Endothelial cell (in vitro differentiated cells): ENCODE measurements at regions not wholly inside any gene's neighbourhood (a gene's known extent, or its start where the extent isn't known, plus 50 kb on each side); places are given as distances from the start of the nearest gene placed in this dataset.

Source experiments
- DNase-seq: peaks from one replicate; pipeline ENCODE4 v3.0.0; 2021; ENCODE audit warnings: low spot score
- H3K27ac Mint-ChIP-seq: one replicate; pipeline ENCODE4 v1.8.0; 2021; ENCODE audit warnings: mixed read lengths, inconsistent platforms; ENCODE audit not compliant: unreplicated experiment
- H3K27me3 Mint-ChIP-seq: one replicate; pipeline ENCODE4 v1.8.0; 2021; ENCODE audit warnings: mild to moderate bottlenecking, moderate library complexity, mixed read lengths, inconsistent platforms; ENCODE audit not compliant: unreplicated experiment
- H3K36me3 Mint-ChIP-seq: one replicate; pipeline ENCODE4 v1.8.0; 2021; ENCODE audit warnings: mild to moderate bottlenecking, low read depth, mixed read lengths, inconsistent platforms; ENCODE audit not compliant: unreplicated experiment
- H3K4me1 Mint-ChIP-seq: one replicate; pipeline ENCODE4 v1.8.0; 2021; ENCODE audit warnings: mild to moderate bottlenecking, mixed read lengths, inconsistent platforms; ENCODE audit not compliant: unreplicated experiment
- H3K4me3 Mint-ChIP-seq: one replicate; pipeline ENCODE4 v1.8.0; 2021; ENCODE audit warnings: mild to moderate bottlenecking, mixed read lengths, inconsistent platforms; ENCODE audit not compliant: unreplicated experiment
- H3K9me3 Mint-ChIP-seq: one replicate; pipeline ENCODE4 v1.8.0; 2021; ENCODE audit warnings: mixed read lengths, inconsistent platforms; ENCODE audit not compliant: unreplicated experiment
- TF ChIP-seq, protein P1 (sequence below): fragments of 200-600 bp; sonication (generic); IDR thresholded peaks from one replicate; pipeline ENCODE4 v1.5.0; 2021; ENCODE audit warnings: antibody characterized with exemption; ENCODE audit not compliant: unreplicated experiment

DNA sequence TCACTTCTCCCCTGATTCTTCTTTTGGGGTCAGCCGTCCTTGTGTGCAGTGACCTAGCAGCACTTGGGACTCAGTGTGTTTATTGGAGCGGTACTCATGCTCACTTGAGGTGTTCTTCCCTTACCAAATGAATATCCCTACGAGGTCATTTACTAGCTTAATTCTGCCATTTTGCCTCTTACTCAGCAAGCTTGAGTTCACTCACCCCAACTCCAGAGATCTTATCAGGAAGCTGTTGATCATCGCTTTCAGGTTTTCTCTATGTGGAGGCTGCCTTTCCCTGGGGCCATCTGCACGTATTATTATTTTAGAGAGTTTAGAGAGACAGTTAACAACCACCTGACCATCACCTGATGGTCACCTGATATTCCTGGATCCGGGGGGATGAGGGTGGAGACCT, 1466.0 kb upstream of the GOT2 start:
- Mint-ChIP-seq H3K27me3 (no peaks in the 10 kb centered on the region), H3K27ac (no peak overlapping the region), H3K4me1 (no peaks in the 10 kb centered on the region), H3K9me3 (no peaks in the 10 kb centered on the region), H3K4me3 (no peak overlapping the region), H3K36me3 (no peaks in the 10 kb centered on the region)
- no peak for DNase-seq
- TF ChIP-seq, protein P1, sequence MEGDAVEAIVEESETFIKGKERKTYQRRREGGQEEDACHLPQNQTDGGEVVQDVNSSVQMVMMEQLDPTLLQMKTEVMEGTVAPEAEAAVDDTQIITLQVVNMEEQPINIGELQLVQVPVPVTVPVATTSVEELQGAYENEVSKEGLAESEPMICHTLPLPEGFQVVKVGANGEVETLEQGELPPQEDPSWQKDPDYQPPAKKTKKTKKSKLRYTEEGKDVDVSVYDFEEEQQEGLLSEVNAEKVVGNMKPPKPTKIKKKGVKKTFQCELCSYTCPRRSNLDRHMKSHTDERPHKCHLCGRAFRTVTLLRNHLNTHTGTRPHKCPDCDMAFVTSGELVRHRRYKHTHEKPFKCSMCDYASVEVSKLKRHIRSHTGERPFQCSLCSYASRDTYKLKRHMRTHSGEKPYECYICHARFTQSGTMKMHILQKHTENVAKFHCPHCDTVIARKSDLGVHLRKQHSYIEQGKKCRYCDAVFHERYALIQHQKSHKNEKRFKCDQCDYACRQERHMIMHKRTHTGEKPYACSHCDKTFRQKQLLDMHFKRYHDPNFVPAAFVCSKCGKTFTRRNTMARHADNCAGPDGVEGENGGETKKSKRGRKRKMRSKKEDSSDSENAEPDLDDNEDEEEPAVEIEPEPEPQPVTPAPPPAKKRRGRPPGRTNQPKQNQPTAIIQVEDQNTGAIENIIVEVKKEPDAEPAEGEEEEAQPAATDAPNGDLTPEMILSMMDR, result no peak

DNA sequence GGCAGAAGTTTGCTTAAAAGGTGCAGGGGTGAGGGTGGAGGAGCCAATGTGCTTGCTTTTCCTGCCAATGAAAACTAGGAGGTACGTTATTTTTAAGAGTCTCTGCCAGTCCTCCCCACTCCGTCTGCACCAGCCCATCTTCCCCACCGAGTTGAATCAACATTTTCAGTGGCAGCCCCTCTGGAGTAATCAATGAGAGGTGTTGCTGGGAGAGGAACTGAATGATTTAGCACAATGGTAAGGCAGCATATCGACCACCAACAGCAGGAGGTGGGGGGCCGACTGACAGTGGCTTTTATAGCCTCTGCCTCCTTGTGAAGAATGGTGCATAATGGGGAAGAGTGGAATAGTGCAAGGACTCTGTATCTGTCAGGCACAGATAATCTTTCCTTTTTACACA, 1465.0 kb upstream of the GOT2 start:
- Mint-ChIP-seq H3K27me3 (no peaks in the 10 kb centered on the region), H3K27ac (no peak overlapping the region), H3K4me1 (no peaks in the 10 kb centered on the region), H3K36me3 (no peaks in the 10 kb centered on the region), H3K4me3 (no peak overlapping the region), H3K9me3 (no peaks in the 10 kb centered on the region)
- TF ChIP-seq, protein P1, result no peak
- no peak for DNase-seq

DNA sequence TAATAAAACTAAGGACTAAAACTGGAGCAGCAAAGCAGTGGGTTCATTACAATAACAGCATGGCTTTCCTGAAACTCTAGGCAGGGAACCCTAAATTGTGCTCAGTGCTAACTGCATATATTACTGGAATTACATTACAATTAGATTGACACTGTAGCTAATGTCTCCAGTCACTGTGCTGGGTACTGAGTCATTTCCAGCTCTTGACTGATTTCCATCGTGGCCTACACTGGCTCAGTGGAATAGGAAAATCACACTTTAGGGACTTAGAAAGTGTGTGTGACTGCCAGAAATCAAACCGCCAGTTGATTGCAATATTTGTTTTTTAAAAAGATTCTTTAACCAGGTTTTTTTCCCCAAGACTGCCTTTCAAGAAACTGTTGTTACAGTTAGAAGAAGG, 1447.4 kb upstream of the GOT2 start:
- TF ChIP-seq, protein P1, result no peak
- no peak for DNase-seq
- Mint-ChIP-seq H3K4me3 (no peak overlapping the region), H3K4me1 (peaks cover 11% of the 10 kb centered on the region), H3K9me3 (no peaks in the 10 kb centered on the region), H3K36me3 (no peaks in the 10 kb centered on the region), H3K27me3 (no peaks in the 10 kb centered on the region), H3K27ac (no peak overlapping the region)

DNA sequence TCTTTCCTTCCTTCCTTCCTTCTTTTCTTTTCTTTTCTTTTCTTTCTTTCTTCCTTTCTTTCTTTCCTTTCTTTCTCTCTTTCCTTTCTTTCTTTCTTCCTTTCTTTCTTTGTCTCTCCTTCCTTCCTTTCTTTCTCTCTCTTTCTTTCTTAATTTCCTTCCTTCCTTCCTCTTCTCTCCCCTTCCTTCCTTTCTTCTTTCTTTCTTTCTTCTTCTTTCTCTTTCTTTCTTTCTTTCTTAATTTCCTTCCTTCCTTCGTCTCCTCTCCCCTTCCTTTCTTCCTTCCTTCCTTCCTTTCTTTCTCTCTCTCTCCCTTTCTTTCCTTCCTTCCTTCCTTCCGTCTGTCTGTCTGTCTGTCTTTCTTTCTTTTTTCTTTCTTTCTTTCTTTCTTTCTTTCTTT, 1446.5 kb upstream of the GOT2 start:
- H3K27me3 Mint-ChIP-seq, result no peaks in the 10 kb centered on the region
- TF ChIP-seq, protein P1, result no peak
- no peaks in the 10 kb centered on the region for H3K9me3 Mint-ChIP-seq
- H3K27ac Mint-ChIP-seq, result no peak overlapping the region
- DNase-seq, result no peak
- H3K36me3 Mint-ChIP-seq, result no peaks in the 10 kb centered on the region
- H3K4me1 Mint-ChIP-seq, result peaks cover 11% of the 10 kb centered on the region
- no peak overlapping the region for H3K4me3 Mint-ChIP-seq

DNA sequence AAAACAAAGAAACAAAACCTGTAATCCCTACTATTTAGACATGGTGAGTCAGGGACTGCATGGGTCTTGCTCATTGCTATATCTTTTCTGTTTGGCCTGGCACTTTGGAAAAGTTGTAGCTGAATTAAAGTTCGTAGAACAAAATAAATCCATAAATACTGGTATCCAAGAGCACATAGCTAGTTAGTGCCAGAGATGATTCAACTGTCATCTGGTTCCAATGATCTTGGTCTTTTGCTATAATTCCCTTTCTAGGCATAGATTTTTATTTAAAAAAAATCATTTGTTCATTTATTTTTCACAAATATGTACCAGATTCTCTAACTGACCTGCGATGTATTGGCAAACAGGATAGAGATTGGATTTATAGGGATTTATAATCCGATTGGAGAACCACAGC, 1436.1 kb upstream of the GOT2 start:
- TF ChIP-seq, protein P1, result no peak
- Mint-ChIP-seq H3K27ac (no peak overlapping the region), H3K36me3 (no peaks in the 10 kb centered on the region), H3K4me3 (no peak overlapping the region), H3K9me3 (no peaks in the 10 kb centered on the region), H3K4me1 (no peaks in the 10 kb centered on the region), H3K27me3 (no peaks in the 10 kb centered on the region)
- DNase-seq, result no peak
